ENCODE measurements at regions not wholly inside any gene's neighbourhood (a gene's known extent, or its start where the extent isn't known, plus 50 kb on each side); places are given as distances from the start of the nearest gene placed in this dataset.

GRCh38 chr3:137222736-137223225, 265.0 kb downstream of the IL20RB start:
- TF ChIP-seq GATA3 (IDR thresholded peaks at IDR 0.05; ENCODE audit: low read depth, low read length) (no peak), GATA2 (IDR thresholded peaks at IDR 0.05; ENCODE audit: low read depth, low read length) (no peak)

Data from SH-SY5Y (cell line).